Stimulated activated CD8-positive, alpha-beta memory T cell treated with anti-CD3 and anti-CD28 coated beads, Interleukin-7, amount 100 ng/mL, for 4 hours (primary cell): ENCODE measurements at regions not wholly inside any gene's neighbourhood (a gene's known extent, or its start where the extent isn't known, plus 50 kb on each side); places are given as distances from the start of the nearest gene placed in this dataset.

Experiments
- DNase-seq, 2 donors: peaks; one replicate each; pipeline ENCODE4 v3.0.0-alpha.2; 2020; ENCODE audit warnings: low read depth in 2 of 2

GRCh38 chr22:22148905-22149304 is 95.7 kb upstream of the VPREB1 start:
- no peak for DNase-seq

GRCh38 chr22:22144858-22145257 is 99.7 kb upstream of the VPREB1 start:
- no peak for DNase-seq

GRCh38 chr22:22143448-22143847 is 101.1 kb upstream of the VPREB1 start:
- DNase-seq: no peak

GRCh38 chr22:22142661-22143060 is 101.9 kb upstream of the VPREB1 start:
- DNase-seq: no peak

- DNase-seq: no peak
Observed at GRCh38 chr22:22141771-22142591, 102.6 kb upstream of the VPREB1 start.

- no peak for DNase-seq
Observed at GRCh38 chr22:22141031-22141430, 103.6 kb upstream of the VPREB1 start.

- no peak for DNase-seq
Observed at GRCh38 chr22:22139364-22139763, 105.2 kb upstream of the VPREB1 start.

- DNase-seq: no peak
Observed at GRCh38 chr22:22138915-22139314, 105.7 kb upstream of the VPREB1 start.

GRCh38 chr22:22137891-22138290 is 106.7 kb upstream of the VPREB1 start:
- no peak for DNase-seq

- no peak for DNase-seq
Observed at GRCh38 chr22:22133910-22134309, 110.7 kb upstream of the VPREB1 start.

- DNase-seq: no peak
Observed at GRCh38 chr22:22130953-22131608, 113.5 kb upstream of the VPREB1 start.

- no peak for DNase-seq
Observed at GRCh38 chr22:22129387-22129786, 115.2 kb upstream of the VPREB1 start.

- no peak for DNase-seq
Observed at GRCh38 chr22:22128440-22128839, 116.1 kb upstream of the VPREB1 start.

- no peak for DNase-seq
Observed at GRCh38 chr22:22127100-22127499, 117.5 kb upstream of the VPREB1 start.

GRCh38 chr22:22125579-22126468 is 118.8 kb upstream of the VPREB1 start:
- no peak for DNase-seq

- no peak for DNase-seq
Observed at GRCh38 chr22:22125028-22125578, 119.5 kb upstream of the VPREB1 start.

GRCh38 chr22:22124374-22124773 is 120.2 kb upstream of the VPREB1 start:
- DNase-seq: no peak

GRCh38 chr22:22123960-22124278 is 120.7 kb upstream of the VPREB1 start:
- DNase-seq: no peak

GRCh38 chr22:22123118-22123959 is 121.2 kb upstream of the VPREB1 start:
- no peak for DNase-seq

GRCh38 chr22:22122348-22123117 is 122.1 kb upstream of the VPREB1 start:
- DNase-seq: no peak
